Sigmoid colon (tissue), 4 donors: ENCODE measurements at regions not wholly inside any gene's neighbourhood (a gene's known extent, or its start where the extent isn't known, plus 50 kb on each side); places are given as distances from the start of the nearest gene placed in this dataset.

Source experiments
- EP300 ChIP-seq, 4 donors: sonication (generic); formaldehyde crosslinking; IDR thresholded peaks; one replicate each; pipeline ENCODE4 v1.6.1; 2017; ENCODE audit warnings: antibody characterized with exemption in 4 of 4
- POLR2A ChIP-seq, 2 donors: fragments of 450-650 bp; IDR thresholded peaks; one replicate each; pipeline ENCODE4 v1.6.1; 2016; ENCODE audit warnings: antibody characterized with exemption in 2 of 2, mild to moderate bottlenecking in 2 of 2, moderate library complexity in 2 of 2
- POLR2AphosphoS5 ChIP-seq, 4 donors: sonication (generic); formaldehyde crosslinking; IDR thresholded peaks; one replicate each; pipeline ENCODE4 v1.6.1; 2017; ENCODE audit warnings: antibody characterized with exemption in 4 of 4
- TF ChIP-seq, protein P1 (sequence below), 4 experiments: fragments of 450-650 bp in 3 of 4; fragments of 200-600 bp in 1 of 4; IDR thresholded peaks; one replicate each; pipeline ENCODE4 v1.5.1; 2016 to 2019; ENCODE audit warnings: antibody characterized with exemption in 4 of 4, mild to moderate bottlenecking in 3 of 4, moderate library complexity in 2 of 4

DNA sequence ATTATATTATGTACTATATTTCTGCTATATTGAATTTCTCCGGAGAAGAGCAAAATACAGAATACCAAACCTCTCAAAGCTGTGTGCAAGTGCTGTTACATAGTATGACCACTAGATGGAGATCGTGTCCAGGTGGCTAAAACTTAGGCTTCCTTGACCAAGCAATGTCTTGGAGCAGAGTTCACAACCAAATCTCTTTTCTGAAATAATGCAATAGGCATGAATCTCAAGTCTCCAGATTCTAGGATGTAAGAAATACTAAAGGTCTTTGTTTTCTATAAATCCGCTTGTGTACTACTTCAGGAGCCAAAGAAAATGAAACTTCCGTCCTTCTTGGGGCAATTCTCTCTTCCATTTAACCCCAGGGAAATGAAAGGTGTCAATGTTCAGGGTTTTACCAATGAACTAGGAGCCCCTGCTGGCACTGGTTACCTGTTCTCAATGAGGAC is 181.5 kb upstream of the RAI14 start:
- TF ChIP-seq EP300 (IDR thresholded peaks at IDR 0.05), result no peak
- TF ChIP-seq, protein P1, sequence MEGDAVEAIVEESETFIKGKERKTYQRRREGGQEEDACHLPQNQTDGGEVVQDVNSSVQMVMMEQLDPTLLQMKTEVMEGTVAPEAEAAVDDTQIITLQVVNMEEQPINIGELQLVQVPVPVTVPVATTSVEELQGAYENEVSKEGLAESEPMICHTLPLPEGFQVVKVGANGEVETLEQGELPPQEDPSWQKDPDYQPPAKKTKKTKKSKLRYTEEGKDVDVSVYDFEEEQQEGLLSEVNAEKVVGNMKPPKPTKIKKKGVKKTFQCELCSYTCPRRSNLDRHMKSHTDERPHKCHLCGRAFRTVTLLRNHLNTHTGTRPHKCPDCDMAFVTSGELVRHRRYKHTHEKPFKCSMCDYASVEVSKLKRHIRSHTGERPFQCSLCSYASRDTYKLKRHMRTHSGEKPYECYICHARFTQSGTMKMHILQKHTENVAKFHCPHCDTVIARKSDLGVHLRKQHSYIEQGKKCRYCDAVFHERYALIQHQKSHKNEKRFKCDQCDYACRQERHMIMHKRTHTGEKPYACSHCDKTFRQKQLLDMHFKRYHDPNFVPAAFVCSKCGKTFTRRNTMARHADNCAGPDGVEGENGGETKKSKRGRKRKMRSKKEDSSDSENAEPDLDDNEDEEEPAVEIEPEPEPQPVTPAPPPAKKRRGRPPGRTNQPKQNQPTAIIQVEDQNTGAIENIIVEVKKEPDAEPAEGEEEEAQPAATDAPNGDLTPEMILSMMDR (IDR thresholded peaks at IDR 0.05), result peak; percentile 64 to 94 (median 92)
- TF ChIP-seq POLR2A (IDR thresholded peaks at IDR 0.05), result no peak
- TF ChIP-seq POLR2AphosphoS5 (IDR thresholded peaks at IDR 0.05), result no peak
